Hepatocyte (in vitro differentiated cells): ENCODE measurements at regions not wholly inside any gene's neighbourhood (a gene's known extent, or its start where the extent isn't known, plus 50 kb on each side); places are given as distances from the start of the nearest gene placed in this dataset.
A peak's percentile ranks its signal among the peaks of the same experiment; 100 is the strongest.

Source experiments
- DNase-seq: peaks from one replicate; pipeline ENCODE4 v3.0.0-alpha.2; 2016; ENCODE audit warnings: low spot score
- H2AFZ ChIP-seq: fragments of 200-600 bp; sonication (generic); 2 replicates; pipeline ENCODE4 v1.6.0; 2016; ENCODE audit warnings: antibody characterized with exemption, mild to moderate bottlenecking
- H3K27ac ChIP-seq: fragments of 200-600 bp; sonication (generic); 2 replicates; pipeline ENCODE4 v1.5.1; 2016; ENCODE audit warnings: mild to moderate bottlenecking
- H3K27me3 ChIP-seq: fragments of 200-600 bp; sonication (generic); 2 replicates; pipeline ENCODE4 v1.6.1; 2016
- H3K36me3 ChIP-seq: fragments of 200-600 bp; sonication (generic); replicated peaks from 2 replicates; pipeline ENCODE4 v1.5.1; 2016; ENCODE audit warnings: low read depth; ENCODE audit not compliant: insufficient read depth
- H3K4me1 ChIP-seq: fragments of 200-600 bp; sonication (generic); 2 replicates; pipeline ENCODE4 v1.5.1; 2016; ENCODE audit warnings: mild to moderate bottlenecking, moderate library complexity; ENCODE audit not compliant: insufficient read depth
- H3K4me2 ChIP-seq: fragments of 200-600 bp; sonication (generic); 2 replicates; pipeline ENCODE4 v1.6.0; 2016
- H3K4me3 ChIP-seq: fragments of 200-600 bp; sonication (generic); 2 replicates; pipeline ENCODE4 v1.5.1; 2016; ENCODE audit warnings: mild to moderate bottlenecking
- H3K79me2 ChIP-seq: fragments of 200-600 bp; sonication (generic); 2 replicates; pipeline ENCODE4 v1.6.0; 2017; ENCODE audit warnings: mild to moderate bottlenecking
- H3K9me2 ChIP-seq: fragments of 200-600 bp; sonication (generic); replicated peaks from 2 replicates; pipeline ENCODE4 v1.6.0; 2017; ENCODE audit warnings: mild to moderate bottlenecking; ENCODE audit not compliant: insufficient read depth
- H3K9me3 ChIP-seq: fragments of 200-600 bp; sonication (generic); 2 replicates; pipeline ENCODE4 v1.5.1; 2016; ENCODE audit warnings: low read depth, mild to moderate bottlenecking
- H4K20me1 ChIP-seq: fragments of 200-600 bp; sonication (generic); 2 replicates; pipeline ENCODE4 v1.6.0; 2016; ENCODE audit warnings: mild to moderate bottlenecking; ENCODE audit not compliant: insufficient read depth, poor library complexity, severe bottlenecking
- CTCF ChIP-seq: fragments of 200-600 bp; sonication (generic); IDR thresholded peaks from 2 replicates; pipeline ENCODE4 v1.5.1; 2016; ENCODE audit warnings: antibody characterized with exemption, mild to moderate bottlenecking; ENCODE audit not compliant: poor library complexity
- EZH2 ChIP-seq: fragments of 200-600 bp; sonication (generic); IDR thresholded peaks from 2 replicates; pipeline ENCODE4 v1.6.1; 2016; ENCODE audit warnings: antibody characterized with exemption, mild to moderate bottlenecking, borderline replicate concordance
- EZH2phosphoT487 ChIP-seq: fragments of 200-600 bp; sonication (generic); IDR thresholded peaks from one replicate; pipeline ENCODE4 v1.6.1; 2018; ENCODE audit warnings: antibody characterized with exemption, mild to moderate bottlenecking, low read depth, moderate library complexity; ENCODE audit not compliant: unreplicated experiment, severe bottlenecking
- WGBS: methylation state at CpG from one replicate; pipeline ENCODE4 v1.1.6; 2016; ENCODE audit warnings: low lambda C conversion rate; ENCODE audit errors: missing lambda C conversion rate; 5-methylcytosine and 5-hydroxymethylcytosine counted together

GRCh38 chr18:24727685-24728084, 267.2 kb downstream of the HRH4 start:
- DNase-seq = no peak
- Histone ChIP-seq H3K36me3 (no peaks in the 10 kb centered on the region), H3K27me3 (peaks cover 10% of the 10 kb centered on the region), H3K4me2 (no peak overlapping the region), H3K9me2 (no peaks in the 10 kb centered on the region), H4K20me1 (no peaks in the 10 kb centered on the region), H3K4me3 (no peak overlapping the region), H3K9me3 (no peaks in the 10 kb centered on the region), H3K4me1 (no peaks in the 10 kb centered on the region), H3K79me2 (no peaks in the 10 kb centered on the region), H3K27ac (no peak overlapping the region), H2AFZ (no peak overlapping the region)
- WGBS = 60% methylated on average over 6 of the region's 6 CpGs
- TF ChIP-seq CTCF (no peak), EZH2 (no peak), EZH2phosphoT487 (no peak)

GRCh38 chr18:24731158-24731557, 270.7 kb downstream of the HRH4 start:
- H3K27me3 ChIP-seq = peaks cover 10% of the 10 kb centered on the region
- H2AFZ ChIP-seq = no peak overlapping the region
- H3K4me2 ChIP-seq = no peak overlapping the region
- no peaks in the 10 kb centered on the region for H3K79me2 ChIP-seq
- H3K9me3 ChIP-seq = no peaks in the 10 kb centered on the region
- no peak for DNase-seq
- H3K36me3 ChIP-seq = no peaks in the 10 kb centered on the region
- no peaks in the 10 kb centered on the region for H4K20me1 ChIP-seq
- TF ChIP-seq EZH2 = no peak
- no peak for TF ChIP-seq CTCF
- no peak for TF ChIP-seq EZH2phosphoT487
- H3K27ac ChIP-seq = no peak overlapping the region
- WGBS = 77% methylated on average over 6 of the region's 6 CpGs
- no peaks in the 10 kb centered on the region for H3K9me2 ChIP-seq
- no peak overlapping the region for H3K4me3 ChIP-seq
- no peaks in the 10 kb centered on the region for H3K4me1 ChIP-seq

- H3K4me3 ChIP-seq = no peak overlapping the region
- H3K4me2 ChIP-seq = no peak overlapping the region
- no peak overlapping the region for H3K27ac ChIP-seq
- no peak overlapping the region for H2AFZ ChIP-seq
- no peaks in the 10 kb centered on the region for H3K9me2 ChIP-seq
- H3K4me1 ChIP-seq = no peaks in the 10 kb centered on the region
- no peak for TF ChIP-seq EZH2
- no peak for DNase-seq
- H3K79me2 ChIP-seq = no peaks in the 10 kb centered on the region
- 71% methylated on average over 3 of the region's 3 CpGs for WGBS
- no peaks in the 10 kb centered on the region for H3K9me3 ChIP-seq
- no peaks in the 10 kb centered on the region for H4K20me1 ChIP-seq
- H3K27me3 ChIP-seq = peaks cover 10% of the 10 kb centered on the region
- H3K36me3 ChIP-seq = no peaks in the 10 kb centered on the region
Observed at GRCh38 chr18:24731981-24732380, 271.5 kb downstream of the HRH4 start.

- H2AFZ ChIP-seq = no peak overlapping the region
- H4K20me1 ChIP-seq = no peaks in the 10 kb centered on the region
- no peak overlapping the region for H3K4me2 ChIP-seq
- H3K9me3 ChIP-seq = no peaks in the 10 kb centered on the region
- WGBS = 63% methylated on average over 11 of the region's 11 CpGs
- no peaks in the 10 kb centered on the region for H3K36me3 ChIP-seq
- no peaks in the 10 kb centered on the region for H3K9me2 ChIP-seq
- H3K79me2 ChIP-seq = no peaks in the 10 kb centered on the region
- H3K27ac ChIP-seq = no peak overlapping the region
- H3K27me3 ChIP-seq = peaks cover 7% of the 10 kb centered on the region
- peak; percentile 38 for DNase-seq
- TF ChIP-seq CTCF = peak; percentile 48
- TF ChIP-seq EZH2phosphoT487 = no peak
- no peak for TF ChIP-seq EZH2
- H3K4me3 ChIP-seq = no peak overlapping the region
- no peaks in the 10 kb centered on the region for H3K4me1 ChIP-seq
Observed at GRCh38 chr18:24734058-24734457, 273.6 kb downstream of the HRH4 start.
